H1 (cell line): ENCODE measurements at regions not wholly inside any gene's neighbourhood (a gene's known extent, or its start where the extent isn't known, plus 50 kb on each side); places are given as distances from the start of the nearest gene placed in this dataset.

Experiments used
- CTBP2 ChIP-seq: IDR thresholded peaks from 2 replicates; pipeline ENCODE4 v1.7.0; 2011; ENCODE audit warnings: borderline replicate concordance, mild to moderate bottlenecking, moderate library complexity, mixed read lengths, low read length; ENCODE audit not compliant: insufficient read depth, insufficient read length
- EP300 ChIP-seq, 2 experiments: IDR thresholded peaks; 1 replicate in 1 of 2; 2 replicates in 1 of 2; pipeline ENCODE4 v1.6.1; 2011 to 2012; ENCODE audit warnings: low read depth in 2 of 2, low read length in 2 of 2, mild to moderate bottlenecking in 2 of 2, borderline replicate concordance in 1 of 2, inconsistent platforms in 1 of 2, moderate library complexity in 1 of 2
- KDM5A ChIP-seq: fragments of 200-600 bp; IDR thresholded peaks from 2 replicates; pipeline ENCODE4 v1.7.1; 2012; ENCODE audit warnings: mild to moderate bottlenecking, low read length, inconsistent platforms, mixed read lengths

GRCh38 chr13:73451221-73452029 is 392.6 kb downstream of the KLF5 start (continued):
- TF ChIP-seq EP300 (IDR thresholded peaks at IDR 0.05; ENCODE audit: borderline replicate concordance in 1 of 2, low read depth in 2 of 2, low read length in 2 of 2) (no peak), CTBP2 (no peak), KDM5A (no peak)
